T follicular helper cell (primary cell): ENCODE measurements at regions not wholly inside any gene's neighbourhood (a gene's known extent, or its start where the extent isn't known, plus 50 kb on each side); places are given as distances from the start of the nearest gene placed in this dataset.
"Not testable (repeated sequence)": the region's sequence is repeated elsewhere in the genome, so short reads cannot be mapped to it uniquely, and the experiment has no call there.

Experiments
- DNase-seq: peaks from one replicate; pipeline ENCODE4 v3.0.0-alpha.2; 2020; ENCODE audit warnings: low read depth

- no peak for DNase-seq
These were observed 602.9 kb upstream of the ST8SIA4 start for GRCh38 chr5:101505891-101506570.

DNA sequence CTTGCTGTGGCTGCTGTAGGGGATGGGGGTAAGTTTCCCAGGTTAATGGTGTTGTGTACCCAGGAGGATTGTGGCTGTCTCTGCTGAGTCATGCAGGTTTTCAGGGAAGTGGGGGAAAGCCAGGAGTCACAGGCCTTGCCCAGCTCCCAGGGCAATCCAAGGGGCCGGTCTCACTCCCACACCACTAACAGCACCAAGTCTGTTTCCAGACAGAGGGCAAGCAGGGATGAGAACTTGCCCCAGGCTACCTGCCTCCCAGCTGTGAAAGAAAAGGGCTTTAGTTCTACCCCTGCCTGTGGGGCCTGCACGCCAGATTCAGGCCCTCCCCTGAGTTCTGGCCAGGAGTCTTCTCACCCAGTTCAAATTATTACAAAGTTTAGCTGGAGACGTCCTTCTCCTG is 579.8 kb upstream of the ST8SIA4 start:
- no peak for DNase-seq

DNA sequence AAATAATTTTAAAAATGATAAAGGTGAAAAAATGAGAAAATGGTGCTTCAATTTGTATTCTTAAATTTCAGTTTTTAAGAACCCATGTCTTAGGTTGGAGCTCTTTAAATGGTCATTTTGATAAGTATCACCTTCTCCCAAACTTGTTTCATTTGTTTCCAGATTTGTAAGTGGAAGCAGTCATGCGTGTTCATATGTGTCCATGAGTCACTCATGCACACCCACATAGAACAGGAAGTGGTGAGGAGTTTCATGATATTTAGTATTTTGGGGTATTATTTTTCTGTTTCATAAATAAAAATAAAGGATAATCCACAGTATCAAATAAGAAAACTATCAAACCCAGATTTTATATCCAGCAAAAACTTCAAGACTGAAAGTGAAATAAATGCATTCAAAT is 570.4 kb upstream of the ST8SIA4 start:
- DNase-seq, result no peak

DNA sequence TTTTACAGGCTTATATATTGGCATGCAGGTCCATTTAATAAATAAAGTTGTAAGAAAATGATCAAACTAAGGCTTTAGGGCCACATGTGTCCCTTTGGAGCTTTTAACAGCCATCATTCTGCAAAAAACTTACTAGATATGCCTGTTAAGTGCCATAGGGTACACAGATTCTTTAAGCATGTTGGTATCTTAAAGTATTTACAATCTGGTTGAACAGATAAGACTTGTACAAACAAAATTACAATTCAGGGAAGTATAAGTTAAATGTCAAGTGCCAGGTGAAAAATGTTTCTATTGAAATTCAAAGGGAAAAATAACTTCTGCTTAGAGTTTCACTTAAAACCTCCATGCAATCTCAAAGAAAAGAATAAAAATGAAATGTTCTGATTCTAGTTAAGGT is 558.4 kb upstream of the ST8SIA4 start:
- DNase-seq, result no peak

GRCh38 chr5:101458587-101458986 is 555.5 kb upstream of the ST8SIA4 start:
- no peak for DNase-seq

- no peak for DNase-seq
These were observed 552.8 kb upstream of the ST8SIA4 start for GRCh38 chr5:101455851-101456250.

GRCh38 chr5:101455048-101455447 is 552.0 kb upstream of the ST8SIA4 start:
- no peak for DNase-seq

- not testable (repeated sequence) for DNase-seq
These were observed 539.2 kb upstream of the ST8SIA4 start for GRCh38 chr5:101442281-101442680.

DNA sequence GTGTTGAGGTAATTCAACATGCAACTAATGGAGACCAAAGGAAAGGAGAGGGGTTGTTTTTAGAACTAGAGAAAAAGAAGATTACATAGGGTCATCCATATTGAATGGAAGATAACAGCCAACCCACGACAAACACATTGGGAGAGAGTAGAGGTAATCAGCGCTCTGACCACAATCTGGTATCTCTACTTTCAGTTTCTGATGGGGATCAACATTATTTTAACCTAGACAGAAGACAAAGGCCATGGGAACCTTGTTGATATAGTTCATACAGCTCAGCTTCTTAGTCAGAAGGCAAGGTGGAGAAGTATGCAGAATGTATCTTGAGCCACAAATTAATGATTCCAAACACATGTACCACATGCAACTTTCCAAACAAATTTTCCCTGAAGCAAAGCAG is 537.1 kb upstream of the ST8SIA4 start:
- DNase-seq, result no peak

DNA sequence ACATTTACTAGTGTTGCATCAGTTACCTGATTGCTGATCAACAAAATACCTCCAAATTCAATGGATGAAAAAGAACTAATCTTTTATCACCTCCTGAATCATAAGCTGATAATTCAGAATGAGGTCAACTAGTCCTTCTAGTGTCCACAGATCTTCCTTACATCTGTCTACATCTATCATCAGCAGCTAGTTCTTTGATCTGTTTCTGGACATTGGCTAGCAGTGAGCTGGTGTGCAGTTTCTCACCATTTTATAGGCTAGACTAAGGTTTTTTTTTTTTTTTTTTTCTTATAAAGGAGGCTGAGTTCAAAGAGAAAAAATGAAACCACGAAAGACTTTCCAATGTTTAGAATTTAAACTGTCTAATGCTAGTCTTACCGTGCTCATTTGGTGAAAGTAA is 534.3 kb upstream of the ST8SIA4 start:
- DNase-seq, result no peak

GRCh38 chr5:101435768-101436167 is 532.7 kb upstream of the ST8SIA4 start:
- DNase-seq, result no peak

DNA sequence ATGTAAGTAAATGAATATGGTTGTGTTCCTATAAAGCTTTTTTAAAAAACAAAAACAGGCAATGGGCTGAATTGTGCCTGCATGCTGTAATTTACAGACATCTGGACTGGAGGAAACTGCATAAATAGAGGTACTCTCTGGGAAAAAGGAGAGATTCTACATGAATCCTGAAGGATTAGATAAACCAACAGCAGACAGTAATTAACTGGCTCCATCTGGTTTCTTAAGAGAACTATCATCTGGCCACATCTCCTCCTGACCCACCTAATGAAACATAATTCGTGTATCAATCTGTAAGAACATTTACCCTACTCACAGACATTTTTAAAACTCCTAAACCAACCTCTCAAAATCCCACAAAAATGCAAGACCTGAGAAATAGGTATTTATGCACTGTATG is 528.1 kb upstream of the ST8SIA4 start:
- DNase-seq, result no peak

GRCh38 chr5:101430551-101430950 is 527.5 kb upstream of the ST8SIA4 start:
- DNase-seq, result no peak

DNA sequence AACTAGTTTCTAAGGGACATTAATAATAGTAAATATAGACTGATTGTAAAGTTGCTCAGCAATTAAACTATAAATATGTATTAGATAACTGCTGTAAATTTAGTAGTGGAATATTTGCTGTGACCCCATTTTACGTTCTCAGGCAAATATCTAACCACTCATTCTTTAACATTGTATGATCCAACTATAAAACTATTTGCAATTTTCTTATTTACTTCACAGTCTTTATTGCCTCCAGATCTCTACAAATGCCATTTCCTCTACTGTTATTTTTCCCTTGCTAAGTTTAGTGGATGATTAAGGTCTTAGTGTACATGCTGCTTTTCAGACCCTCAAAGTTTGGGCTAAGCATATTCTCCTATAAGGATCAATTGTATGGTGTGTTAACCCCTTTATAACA is 526.2 kb upstream of the ST8SIA4 start:
- no peak for DNase-seq

- no peak for DNase-seq
These were observed 522.3 kb upstream of the ST8SIA4 start for GRCh38 chr5:101425339-101425859.

GRCh38 chr5:101424530-101425175 is 521.6 kb upstream of the ST8SIA4 start:
- no peak for DNase-seq

DNA sequence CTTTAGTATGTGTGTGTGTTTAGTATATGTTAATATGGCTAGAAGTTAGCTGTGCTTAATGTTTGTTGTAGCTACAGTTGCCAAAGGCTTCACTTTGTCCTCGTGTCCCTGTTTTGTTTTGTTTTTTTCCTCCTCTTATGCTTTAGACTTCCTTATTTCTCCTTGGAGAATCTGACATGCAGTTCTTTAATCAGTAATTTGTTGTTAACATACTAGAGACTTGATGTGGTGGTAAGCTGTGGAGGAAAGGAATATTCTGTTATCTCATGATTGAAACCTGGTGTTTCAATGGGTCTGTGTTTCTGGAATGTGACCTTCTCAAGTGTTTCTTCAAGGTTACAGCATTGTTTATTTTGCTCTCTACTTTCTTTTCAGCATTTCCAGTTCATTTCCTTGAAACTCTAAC is 515.6 kb upstream of the ST8SIA4 start:
- no peak for DNase-seq

GRCh38 chr5:101404531-101404930 is 501.4 kb upstream of the ST8SIA4 start:
- no peak for DNase-seq

- DNase-seq, result no peak
These were observed 490.8 kb upstream of the ST8SIA4 start for GRCh38 chr5:101393795-101394450.

GRCh38 chr5:101390151-101390908 is 487.2 kb upstream of the ST8SIA4 start:
- no peak for DNase-seq

DNA sequence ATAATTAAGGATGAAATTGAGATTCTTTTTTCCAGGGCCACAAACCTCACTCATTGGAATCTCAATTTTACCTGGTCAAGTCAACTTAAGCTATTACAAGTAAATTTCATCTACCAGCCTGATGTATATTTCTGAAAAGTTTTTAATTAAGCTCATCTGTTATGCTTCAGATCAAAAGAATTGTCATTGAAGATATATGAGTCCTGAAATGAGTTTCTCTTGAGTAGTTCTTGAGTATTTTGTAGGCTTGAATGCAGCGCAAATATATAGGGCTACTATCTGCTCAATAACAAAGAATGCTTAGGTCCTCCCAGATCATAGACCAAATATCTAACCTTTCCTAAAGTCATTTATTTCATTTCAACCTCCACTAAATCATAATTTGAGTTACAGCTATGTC is 482.2 kb upstream of the ST8SIA4 start:
- DNase-seq, result no peak

GRCh38 chr5:101370181-101370580 is 467.1 kb upstream of the ST8SIA4 start:
- no peak for DNase-seq
